B cell (primary cell): ENCODE measurements at regions not wholly inside any gene's neighbourhood (a gene's known extent, or its start where the extent isn't known, plus 50 kb on each side); places are given as distances from the start of the nearest gene placed in this dataset.

Experiments
- ATAC-seq: fragments of 200-7000 bp; cut with Tn5 transposase; one replicate; pipeline ENCODE4 v1.10.0; 2021; ENCODE audit warnings: low read depth, mild to moderate bottlenecking, moderate number of reproducible peaks, moderate library complexity
- CTCF ChIA-PET: fragments of 350-600 bp; sonication (Branson Sonifier 250); formaldehyde crosslinking; loops from one replicate; lab custom pipeline; 2021; ENCODE audit warnings: antibody characterized with exemption, inconsistent platforms; lab: Charles Lee
- POLR2A ChIA-PET: fragments of 350-600 bp; sonication (Branson Sonifier 250); formaldehyde crosslinking; loops from one replicate; lab custom pipeline; 2021; ENCODE audit warnings: antibody characterized with exemption; lab: Charles Lee
- DNase-seq: peaks from one replicate; pipeline ENCODE4 v3.0.0; 2013
- H2AFZ ChIP-seq: 2 replicates; pipeline ENCODE4 v1.6.1; 2012; ENCODE audit warnings: mild to moderate bottlenecking, low read depth, low read length; ENCODE audit not compliant: insufficient read depth, poor library complexity, severe bottlenecking
- H3K27ac ChIP-seq, 2 donors: 1 replicate in 1 of 2; 2 replicates in 1 of 2; pipeline ENCODE4 v1.5.1; 2012 to 2013; ENCODE audit warnings: low read length in 2 of 2, mild to moderate bottlenecking in 2 of 2, moderate library complexity in 1 of 2
- H3K27me3 ChIP-seq, 4 experiments: fragments of 200-600 bp in 1 of 4; sonication (generic) in 1 of 4; replicated peaks in 1 of 4; 1 replicate in 2 of 4; 2 replicates in 2 of 4; pipeline versions ENCODE4 v1.6.1 to v1.7.0; 2013 to 2016; ENCODE audit warnings: low read length in 3 of 4, mild to moderate bottlenecking in 2 of 4, mixed read lengths in 1 of 4, moderate library complexity in 1 of 4; ENCODE audit not compliant: insufficient read depth in 4 of 4, control insufficient read depth in 3 of 4; ENCODE audit errors: control extremely low read depth in 1 of 4
- H3K36me3 ChIP-seq, 2 experiments: replicated peaks in 1 of 2; 1 replicate in 1 of 2; 2 replicates in 1 of 2; pipeline versions ENCODE4 v1.6.1 to v1.7.1; 2013; ENCODE audit warnings: low read length in 1 of 2; ENCODE audit not compliant: insufficient read depth in 2 of 2, control insufficient read depth in 1 of 2; ENCODE audit errors: control extremely low read depth in 1 of 2, extremely low read depth in 1 of 2
- H3K4me1 ChIP-seq, 2 donors: fragments of 200-600 bp in 1 of 2; sonication (generic) in 1 of 2; 1 replicate in 1 of 2; 2 replicates in 1 of 2; pipeline versions ENCODE4 v1.5.1 to v1.6.1; 2013 to 2017; ENCODE audit warnings: low read length in 2 of 2; ENCODE audit not compliant: control insufficient read depth in 2 of 2, insufficient read depth in 2 of 2
- H3K4me2 ChIP-seq: replicated peaks from 2 replicates; pipeline ENCODE3; 2012; ENCODE audit warnings: mild to moderate bottlenecking, low read depth, low read length; ENCODE audit not compliant: poor library complexity, severe bottlenecking
- H3K4me3 ChIP-seq, 5 experiments: fragments of 200-600 bp in 1 of 5; sonication (generic) in 1 of 5; 1 replicate in 3 of 5; 2 replicates in 2 of 5; pipeline versions ENCODE4 v1.5.1 to v1.7.0; 2011 to 2016; ENCODE audit warnings: low read length in 4 of 5, mild to moderate bottlenecking in 4 of 5, low read depth in 2 of 5, control low read depth in 1 of 5, moderate library complexity in 1 of 5; ENCODE audit not compliant: insufficient read depth in 1 of 5; ENCODE audit errors: control extremely low read depth in 1 of 5, extremely low read depth in 1 of 5
- H3K79me2 ChIP-seq: fragments of 200-600 bp; sonication (generic); one replicate; pipeline ENCODE4 v1.6.0; 2016; ENCODE audit warnings: low read length; ENCODE audit not compliant: control insufficient read depth, insufficient read depth
- H3K9ac ChIP-seq: fragments of 200-600 bp; sonication (generic); 2 replicates; pipeline ENCODE4 v1.6.1; 2017; ENCODE audit warnings: mild to moderate bottlenecking, low read length, moderate library complexity
- H3K9me3 ChIP-seq, 3 donors: one replicate each; pipeline versions ENCODE4 v1.6.1 to v1.7.1; 2013; ENCODE audit warnings: low read length in 2 of 3; ENCODE audit not compliant: control insufficient read depth in 2 of 3, insufficient read depth in 1 of 3; ENCODE audit errors: control extremely low read depth in 1 of 3
- H4K20me1 ChIP-seq: 2 replicates; pipeline ENCODE4 v1.6.0; 2012; ENCODE audit warnings: mild to moderate bottlenecking, low read length; ENCODE audit not compliant: insufficient read depth, control insufficient read depth, poor library complexity, severe bottlenecking
- H3K27ac Mint-ChIP-seq: one replicate; pipeline ENCODE4 v1.8.0; 2021; ENCODE audit warnings: mixed read lengths
- H3K27me3 Mint-ChIP-seq: one replicate; pipeline ENCODE4 v1.8.0; 2021; ENCODE audit warnings: mixed read lengths
- H3K4me1 Mint-ChIP-seq: one replicate; pipeline ENCODE4 v1.8.0; 2021; ENCODE audit warnings: mixed read lengths
- H3K4me3 Mint-ChIP-seq: one replicate; pipeline ENCODE4 v1.8.0; 2021; ENCODE audit warnings: mixed read lengths
- H3K9me3 Mint-ChIP-seq: one replicate; pipeline ENCODE4 v1.8.0; 2022; ENCODE audit warnings: mixed read lengths; ENCODE audit not compliant: insufficient read depth
- EZH2 ChIP-seq: IDR thresholded peaks from 2 replicates; pipeline ENCODE4 v1.6.1; 2012; ENCODE audit warnings: borderline replicate concordance, low read depth, mild to moderate bottlenecking, moderate library complexity, low read length; ENCODE audit not compliant: insufficient read depth, poor library complexity, severe bottlenecking
- WGBS: methylation state at CpG from one replicate; pipeline ENCODE4 v1.1.5; 2013; ENCODE audit warnings: missing lambda C conversion rate; ENCODE audit not compliant: insufficient coverage; 5-methylcytosine and 5-hydroxymethylcytosine counted together
- intact Hi-C: fragments of 100-400 bp; cut with micrococcal nuclease; formaldehyde crosslinking; loops from one replicate; pipeline ENCODE4 v1.10.0; 2022
- TF ChIP-seq, protein P1 (sequence below): fragments of 200-600 bp; IDR thresholded peaks from one replicate; pipeline ENCODE4 v1.8.0; 2022; ENCODE audit warnings: antibody characterized with exemption, mild to moderate bottlenecking

DNA sequence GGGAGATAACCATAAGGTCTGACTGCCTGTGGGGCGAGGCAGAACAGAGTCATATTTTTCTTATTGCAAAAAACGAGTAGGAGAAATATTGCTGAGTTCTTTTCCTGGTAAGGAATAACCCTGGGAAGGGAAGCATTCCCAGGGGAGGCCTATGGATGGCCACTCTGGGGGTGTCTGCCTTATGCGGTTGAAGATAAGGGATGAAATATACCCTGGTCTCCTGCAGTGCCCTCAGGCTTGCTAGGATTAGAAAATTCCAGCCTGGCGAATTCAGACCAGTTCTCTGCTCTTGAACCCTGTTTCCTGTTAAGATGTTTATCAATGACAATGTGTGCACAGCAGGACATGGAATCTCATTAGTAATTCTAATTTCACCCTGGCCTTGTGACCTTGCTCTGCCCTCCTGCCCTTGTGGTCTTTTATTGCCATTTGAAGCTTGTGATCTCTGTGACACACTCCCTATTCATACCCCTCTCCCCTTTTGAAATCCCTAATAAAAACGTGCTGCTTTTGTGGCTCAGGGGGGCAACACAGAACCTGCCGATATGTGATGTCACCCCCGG, 491.1 kb upstream of the EYS start:
- Histone ChIP-seq H3K4me3 (no peak overlapping the region), H3K4me2 (no peak overlapping the region), H3K27ac (no peak overlapping the region), H3K9me3 (peaks cover 0 to 5% (median 4%) of the 10 kb centered on the region in 3 donors), H3K79me2 (no peaks in the 10 kb centered on the region), H4K20me1 (no peaks in the 10 kb centered on the region), H3K27me3 (no peaks in the 10 kb centered on the region), H3K9ac (no peak overlapping the region), H2AFZ (no peak overlapping the region), H3K36me3 (no peaks in the 10 kb centered on the region), H3K4me1 (no peaks in the 10 kb centered on the region)
- ATAC-seq, result no peak
- CTCF ChIA-PET, result no interaction called here
- H3K27ac Mint-ChIP-seq, result no peak overlapping the region
- TF ChIP-seq, protein P1, sequence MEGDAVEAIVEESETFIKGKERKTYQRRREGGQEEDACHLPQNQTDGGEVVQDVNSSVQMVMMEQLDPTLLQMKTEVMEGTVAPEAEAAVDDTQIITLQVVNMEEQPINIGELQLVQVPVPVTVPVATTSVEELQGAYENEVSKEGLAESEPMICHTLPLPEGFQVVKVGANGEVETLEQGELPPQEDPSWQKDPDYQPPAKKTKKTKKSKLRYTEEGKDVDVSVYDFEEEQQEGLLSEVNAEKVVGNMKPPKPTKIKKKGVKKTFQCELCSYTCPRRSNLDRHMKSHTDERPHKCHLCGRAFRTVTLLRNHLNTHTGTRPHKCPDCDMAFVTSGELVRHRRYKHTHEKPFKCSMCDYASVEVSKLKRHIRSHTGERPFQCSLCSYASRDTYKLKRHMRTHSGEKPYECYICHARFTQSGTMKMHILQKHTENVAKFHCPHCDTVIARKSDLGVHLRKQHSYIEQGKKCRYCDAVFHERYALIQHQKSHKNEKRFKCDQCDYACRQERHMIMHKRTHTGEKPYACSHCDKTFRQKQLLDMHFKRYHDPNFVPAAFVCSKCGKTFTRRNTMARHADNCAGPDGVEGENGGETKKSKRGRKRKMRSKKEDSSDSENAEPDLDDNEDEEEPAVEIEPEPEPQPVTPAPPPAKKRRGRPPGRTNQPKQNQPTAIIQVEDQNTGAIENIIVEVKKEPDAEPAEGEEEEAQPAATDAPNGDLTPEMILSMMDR, result no peak
- TF ChIP-seq EZH2, result no peak
- no peaks in the 10 kb centered on the region for H3K27me3 Mint-ChIP-seq
- WGBS, result 80% methylated on average over 5 of the region's 7 CpGs
- DNase-seq, result no peak
- no peaks in the 10 kb centered on the region for H3K4me1 Mint-ChIP-seq
- H3K4me3 Mint-ChIP-seq, result no peak overlapping the region
- H3K9me3 Mint-ChIP-seq, result no peaks in the 10 kb centered on the region
- intact Hi-C loops, result no loop called here
- POLR2A ChIA-PET, result no interaction called here

DNA sequence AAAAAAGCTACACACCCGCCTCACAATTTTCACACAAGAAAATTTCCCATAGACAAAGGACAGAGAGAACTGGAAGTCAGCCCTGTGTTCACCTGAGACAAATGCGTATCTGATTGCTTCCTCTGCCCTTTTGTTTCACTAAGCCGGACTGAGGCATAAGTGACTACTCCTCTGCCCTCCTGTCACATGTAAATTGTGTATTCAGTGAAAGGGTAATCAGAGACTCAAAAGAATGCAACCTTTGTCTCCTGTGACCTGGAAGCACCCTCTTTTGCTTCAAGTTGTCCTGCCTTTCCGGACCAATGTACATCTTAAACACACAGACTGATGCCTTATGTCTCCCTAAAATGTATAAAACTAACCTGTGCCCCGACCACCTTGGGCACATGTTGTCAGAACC, 483.8 kb upstream of the EYS start:
- H3K27ac ChIP-seq, result no peak overlapping the region
- ChIA-PET POLR2A (no interaction called here), CTCF (no interaction called here)
- H3K79me2 ChIP-seq, result no peaks in the 10 kb centered on the region
- DNase-seq (no peak), ATAC-seq (no peak)
- Mint-ChIP-seq H3K27me3 (no peaks in the 10 kb centered on the region), H3K27ac (no peak overlapping the region), H3K9me3 (no peaks in the 10 kb centered on the region), H3K4me3 (no peak overlapping the region), H3K4me1 (no peaks in the 10 kb centered on the region)
- no peaks in the 10 kb centered on the region for H3K4me1 ChIP-seq
- no peak overlapping the region for H3K9ac ChIP-seq
- no peaks in the 10 kb centered on the region for H3K36me3 ChIP-seq
- H3K4me2 ChIP-seq, result no peak overlapping the region
- no peak overlapping the region for H3K4me3 ChIP-seq
- no peak for TF ChIP-seq EZH2
- intact Hi-C loops, result no loop called here
- H2AFZ ChIP-seq, result no peak overlapping the region
- H3K9me3 ChIP-seq, result peaks cover 0 to 2% (median 0%) of the 10 kb centered on the region in 3 donors
- WGBS, result 92% methylated on average over 3 of the region's 5 CpGs
- no peaks in the 10 kb centered on the region for H3K27me3 ChIP-seq
- no peaks in the 10 kb centered on the region for H4K20me1 ChIP-seq
